GM19328 (cell line): ENCODE measurements at regions not wholly inside any gene's neighbourhood (a gene's known extent, or its start where the extent isn't known, plus 50 kb on each side); places are given as distances from the start of the nearest gene placed in this dataset.
"Not testable (repeated sequence)": the region's sequence is repeated elsewhere in the genome, so short reads cannot be mapped to it uniquely, and the experiment has no call there.

Source experiments
- ATAC-seq: cut with Tn5 transposase; IDR thresholded peaks from one replicate; pipeline ENCODE4 v1.9.1; 2021; ENCODE audit warnings: mild to moderate bottlenecking, moderate library complexity; ENCODE audit not compliant: unreplicated experiment

DNA sequence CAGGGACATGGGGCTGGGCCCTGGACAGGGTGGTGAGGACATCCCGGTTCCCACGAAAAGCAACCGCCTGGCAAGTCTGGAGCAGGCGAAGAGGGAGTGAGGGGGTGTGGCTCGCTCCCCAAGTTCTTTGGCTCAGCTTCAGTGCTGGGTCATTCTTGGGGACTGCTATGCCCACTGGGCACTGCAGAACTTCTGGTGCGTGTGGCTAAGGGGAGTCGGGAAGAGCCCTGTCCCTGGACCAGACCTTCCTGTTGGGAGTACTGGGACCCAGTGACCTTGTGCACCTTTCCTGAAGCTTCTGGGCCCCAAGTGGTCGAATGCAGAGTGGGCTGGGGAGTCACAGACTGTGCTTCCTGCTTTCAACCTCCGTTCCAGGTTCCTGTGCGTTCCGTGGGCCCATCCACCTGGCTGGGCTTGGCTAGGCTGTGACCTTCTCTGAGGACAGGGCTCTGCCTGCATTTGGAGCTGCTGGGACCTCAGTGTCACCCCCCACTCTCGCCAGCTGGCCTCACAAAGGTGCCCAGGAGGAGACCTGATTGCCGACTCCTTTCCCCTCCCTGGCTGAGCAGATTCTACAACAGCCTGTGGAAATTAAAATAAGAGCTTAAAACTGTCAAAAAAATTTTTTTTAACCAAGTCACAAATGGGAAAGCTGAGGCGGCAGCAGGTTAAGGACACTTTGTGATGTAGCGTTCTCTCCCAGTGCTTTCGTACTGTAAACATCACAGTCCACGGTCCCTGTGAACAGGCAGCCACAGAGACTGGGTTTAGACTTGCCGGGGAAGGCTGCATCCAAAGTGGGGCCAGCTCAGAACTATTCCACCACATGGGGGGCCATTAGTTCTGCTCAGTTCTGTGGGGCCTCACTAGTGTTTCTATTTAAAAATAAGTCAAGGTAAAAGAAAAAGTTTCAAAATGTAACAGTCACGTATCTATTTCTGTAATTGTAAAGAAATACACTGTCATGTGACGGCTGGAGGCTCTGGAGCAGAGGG lies 63.8 kb upstream of the WNT7B start:
- ATAC-seq = no peak

DNA sequence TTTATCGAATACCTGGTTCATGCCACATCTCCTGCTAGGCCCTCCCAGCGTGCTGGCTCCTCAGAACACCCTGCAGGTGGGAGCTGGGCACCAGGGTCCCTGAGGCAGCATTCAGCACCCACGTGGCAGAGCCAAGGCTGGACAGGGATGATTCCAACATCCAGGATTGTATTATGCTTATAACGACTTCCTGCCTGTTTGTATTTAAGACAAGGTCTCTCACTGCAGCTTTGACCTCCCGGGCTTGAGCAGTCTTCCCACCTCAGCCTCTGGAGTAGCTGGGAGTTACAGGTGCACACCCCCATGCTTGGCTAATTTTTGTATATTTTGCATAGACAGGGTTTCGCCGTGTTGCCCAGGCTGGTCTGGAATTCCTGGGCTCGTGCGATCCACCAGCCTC lies 64.7 kb upstream of the WNT7B start:
- no peak for ATAC-seq

DNA sequence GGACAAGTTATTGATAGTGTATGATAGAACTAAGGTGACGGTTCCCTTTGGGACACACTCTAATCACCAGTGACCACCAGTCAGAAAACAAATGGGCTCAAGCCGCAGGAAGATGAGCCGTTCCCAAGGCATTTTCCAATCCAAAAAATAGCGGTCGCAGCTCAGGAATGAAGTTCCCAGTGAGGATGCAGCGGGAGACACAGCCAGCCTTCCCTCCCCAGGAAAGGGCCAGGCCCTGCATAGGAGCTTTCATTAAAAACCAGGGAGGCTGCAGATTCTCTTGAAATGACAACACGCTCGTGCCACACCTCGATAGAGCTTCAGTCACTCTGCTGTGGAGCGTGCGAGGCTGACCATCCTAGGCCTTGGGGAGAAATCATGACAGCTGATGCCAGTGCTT lies 65.8 kb upstream of the WNT7B start:
- no peak for ATAC-seq

DNA sequence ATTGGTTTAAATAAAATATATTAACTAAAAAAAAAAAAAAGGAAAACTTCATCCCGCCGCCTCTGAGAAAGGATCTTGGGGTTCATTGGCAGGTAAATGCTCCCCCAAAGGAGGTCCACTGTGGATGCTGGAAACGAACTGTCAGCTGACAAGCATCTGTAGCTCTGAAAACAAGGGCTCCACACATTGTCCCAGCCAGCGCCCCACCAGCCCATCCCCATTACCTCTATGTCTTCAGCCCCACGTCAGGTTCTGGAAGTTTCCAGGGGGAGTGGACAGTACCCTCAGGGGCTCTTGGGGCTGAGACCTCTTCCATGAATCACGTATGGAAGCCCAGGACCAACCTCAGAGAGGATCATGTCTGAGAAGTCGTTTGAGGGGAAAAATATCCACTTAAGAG lies 66.4 kb upstream of the WNT7B start:
- ATAC-seq = no peak

DNA sequence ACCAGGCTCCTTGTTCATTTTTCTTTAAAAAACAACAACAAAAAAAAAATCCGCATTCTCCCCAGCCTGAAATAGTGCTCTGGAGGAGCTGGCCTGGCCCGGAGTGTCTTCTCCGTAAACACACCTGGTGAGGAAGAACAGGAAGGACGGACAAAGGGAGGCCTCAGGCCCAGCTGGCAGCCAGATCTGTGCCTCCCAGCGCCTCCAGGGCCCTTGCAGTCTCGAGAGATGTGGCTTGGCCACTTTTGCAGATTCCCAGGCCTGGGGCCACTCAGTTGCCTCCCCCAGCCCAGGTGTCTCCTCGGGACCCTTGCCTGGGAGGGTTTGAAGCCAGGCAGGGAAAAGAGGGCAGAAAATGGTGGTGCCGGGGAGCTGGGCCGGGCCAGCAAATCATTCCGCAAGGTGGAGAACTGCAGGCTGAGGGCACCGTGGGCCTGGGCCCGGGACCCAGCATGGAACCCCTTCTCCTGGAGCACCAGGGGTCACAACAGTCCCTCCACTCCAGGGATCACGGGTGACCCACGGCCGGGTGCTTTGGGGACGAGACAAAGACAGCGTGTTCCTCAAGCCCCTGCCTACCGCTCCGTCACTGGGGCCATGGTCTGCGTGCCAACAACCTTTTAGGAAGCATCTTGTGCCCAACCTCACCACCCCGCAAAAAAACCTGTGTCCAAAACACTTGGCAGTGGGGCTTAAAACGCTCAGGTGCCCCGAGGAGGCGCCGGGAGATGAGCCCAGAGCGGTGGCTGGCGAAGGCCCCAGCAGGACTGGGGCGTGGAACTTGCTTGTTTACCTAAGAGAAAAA lies 67.1 kb upstream of the WNT7B start:
- ATAC-seq = no peak

DNA sequence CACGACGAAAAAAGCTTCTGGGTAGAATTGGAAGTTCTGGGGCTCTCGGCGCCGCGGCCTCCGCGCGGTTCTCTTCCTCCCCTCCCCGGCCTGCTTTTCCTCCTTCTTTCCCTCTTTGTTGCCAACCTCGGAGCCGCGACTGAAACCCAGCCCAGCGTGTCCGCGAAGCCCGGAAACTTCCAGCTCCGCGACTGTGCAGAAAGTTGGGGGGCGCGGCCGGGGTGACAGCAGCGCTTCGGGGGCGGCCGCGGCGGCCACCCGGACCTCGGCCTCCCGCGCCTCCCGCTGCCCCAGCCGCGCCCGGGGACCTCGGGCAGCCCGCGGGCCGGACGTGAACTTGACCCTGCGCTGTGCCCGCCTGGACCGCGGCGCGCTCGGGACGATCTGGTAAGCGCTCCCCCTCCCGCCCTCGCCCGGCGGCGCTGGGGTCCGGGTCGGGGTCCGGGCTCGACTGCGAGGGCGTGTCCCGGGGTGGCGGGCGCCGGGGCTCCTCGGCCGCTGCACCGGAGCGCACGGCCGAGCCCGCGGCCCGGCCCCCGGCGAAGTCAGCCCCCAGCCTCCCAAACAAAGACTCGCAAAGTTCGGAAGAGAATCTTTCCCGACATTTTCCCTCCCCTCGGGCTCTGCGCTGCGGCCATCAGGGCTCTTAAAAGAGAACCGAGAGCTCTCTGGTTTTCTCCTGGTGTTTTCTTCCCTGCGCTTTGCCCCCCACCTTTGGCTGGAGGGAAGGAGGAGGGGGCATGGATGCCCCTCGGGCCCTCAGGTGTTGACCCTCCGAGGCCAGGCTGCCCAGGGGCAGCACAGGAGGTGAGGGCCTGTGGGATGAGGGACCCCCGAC lies 67.9 kb upstream of the WNT7B start:
- ATAC-seq = no peak

DNA sequence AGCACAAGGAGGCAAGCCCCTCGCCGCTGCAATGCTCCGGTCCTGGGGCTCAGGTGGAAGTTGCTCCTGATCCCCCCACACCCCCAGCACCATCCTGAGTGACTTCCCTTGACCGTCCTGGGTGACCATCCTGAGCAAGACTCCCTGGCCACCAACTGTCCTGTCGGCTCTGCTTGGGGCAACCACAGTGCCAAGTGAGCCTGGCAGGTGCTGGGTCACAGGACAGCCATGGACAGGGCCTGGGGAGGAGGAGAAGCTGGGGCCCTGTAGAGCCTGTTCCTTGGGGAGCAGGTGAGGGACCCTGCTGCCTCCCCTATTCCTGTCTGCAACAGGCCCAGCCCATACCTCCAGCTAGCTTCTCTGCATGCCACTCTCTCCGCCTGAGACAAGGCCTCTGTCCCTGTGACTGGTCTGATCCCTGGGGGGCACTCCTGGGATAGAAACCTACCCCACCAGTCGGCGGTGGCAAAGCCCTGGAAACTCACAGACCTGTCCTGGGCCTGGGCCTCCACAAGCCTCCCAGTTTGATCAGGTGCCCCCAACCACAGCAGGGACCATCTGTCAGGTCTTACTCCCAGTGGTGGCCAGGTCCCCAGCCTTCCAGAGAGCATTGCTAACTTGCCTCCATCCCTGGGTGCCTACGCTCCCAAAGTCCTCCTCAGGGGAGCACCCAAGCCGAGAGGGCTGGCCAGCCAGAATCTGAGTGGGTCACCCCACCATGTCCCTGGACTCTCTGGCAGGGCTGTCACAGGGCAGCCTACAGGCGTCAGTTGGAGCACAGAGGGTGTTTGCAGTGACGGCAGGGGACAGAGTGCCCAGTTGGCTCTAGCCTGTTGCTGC lies 68.7 kb upstream of the WNT7B start:
- ATAC-seq = no peak

DNA sequence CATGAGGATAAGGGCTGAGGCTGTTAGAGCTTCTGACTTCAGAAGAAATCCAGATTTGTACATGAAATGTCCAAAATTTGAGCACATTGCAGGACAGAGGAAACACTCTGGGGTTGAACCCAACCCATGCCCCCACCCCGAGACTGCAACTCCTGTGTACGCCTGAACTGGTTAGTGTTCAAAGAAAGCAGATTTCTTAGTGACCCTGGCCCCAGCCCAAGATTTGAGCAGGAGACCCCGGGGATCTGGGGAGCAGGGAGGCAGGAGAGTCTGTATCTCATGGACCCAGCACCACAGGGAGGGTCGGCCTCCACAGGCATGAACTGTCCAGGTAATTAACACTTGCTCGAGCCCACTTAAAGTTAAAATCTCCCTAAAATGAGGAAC lies 69.3 kb upstream of the WNT7B start:
- ATAC-seq = no peak

DNA sequence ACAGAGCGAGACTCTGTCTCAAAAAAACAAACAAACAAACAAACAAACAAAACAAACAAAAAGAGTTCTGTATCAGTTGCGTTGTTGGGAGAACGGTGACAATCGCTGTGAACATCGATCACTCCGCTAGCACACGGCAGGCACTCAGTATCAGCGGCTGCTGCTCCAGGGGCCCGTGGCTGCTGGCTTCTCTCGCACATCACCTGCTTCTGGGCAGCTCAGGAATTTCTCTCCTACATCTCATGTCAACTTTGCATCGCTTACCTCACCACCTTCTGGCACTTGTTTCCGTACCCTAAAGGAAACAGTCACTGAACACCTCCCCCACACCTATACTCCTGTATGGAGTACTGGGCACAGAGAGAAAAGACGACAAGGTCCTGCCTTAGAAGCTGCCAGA lies 70.3 kb upstream of the WNT7B start:
- no peak for ATAC-seq

DNA sequence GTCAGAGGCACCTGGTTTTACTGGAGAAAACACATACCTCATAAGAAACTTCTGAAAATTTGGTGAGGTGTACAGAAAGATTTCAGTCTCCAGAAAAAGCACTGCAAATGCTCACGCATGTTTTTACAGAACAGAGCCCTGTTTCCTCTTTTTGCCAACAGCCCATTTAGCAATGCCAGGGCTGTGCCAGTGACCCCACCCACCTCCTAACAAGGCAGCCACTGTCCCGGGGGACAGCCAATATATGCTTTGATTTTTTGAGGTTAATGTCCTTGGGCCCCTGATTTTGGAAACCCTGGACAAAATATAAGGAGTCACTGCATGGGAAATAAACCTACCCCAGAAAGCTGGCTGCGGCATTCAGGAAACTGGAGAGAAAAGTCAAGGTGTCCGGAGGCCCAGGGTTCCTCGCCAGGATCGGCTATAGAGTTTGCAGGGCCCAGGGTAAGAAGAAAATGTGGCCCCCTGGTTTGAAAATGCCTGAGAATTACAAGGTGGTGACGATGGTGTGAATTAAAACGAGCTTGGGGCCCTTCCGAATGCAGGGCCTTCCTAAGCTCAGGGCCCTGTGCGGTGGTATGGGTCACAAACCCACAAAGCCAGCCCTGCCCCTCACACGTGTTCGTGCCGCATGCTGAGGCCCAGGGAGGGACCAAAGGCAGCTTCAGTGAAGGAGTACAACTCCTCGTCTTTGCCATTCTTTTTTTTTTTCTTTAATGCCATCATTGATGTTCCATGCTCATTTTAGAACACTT lies 71.1 kb upstream of the WNT7B start:
- no peak for ATAC-seq

DNA sequence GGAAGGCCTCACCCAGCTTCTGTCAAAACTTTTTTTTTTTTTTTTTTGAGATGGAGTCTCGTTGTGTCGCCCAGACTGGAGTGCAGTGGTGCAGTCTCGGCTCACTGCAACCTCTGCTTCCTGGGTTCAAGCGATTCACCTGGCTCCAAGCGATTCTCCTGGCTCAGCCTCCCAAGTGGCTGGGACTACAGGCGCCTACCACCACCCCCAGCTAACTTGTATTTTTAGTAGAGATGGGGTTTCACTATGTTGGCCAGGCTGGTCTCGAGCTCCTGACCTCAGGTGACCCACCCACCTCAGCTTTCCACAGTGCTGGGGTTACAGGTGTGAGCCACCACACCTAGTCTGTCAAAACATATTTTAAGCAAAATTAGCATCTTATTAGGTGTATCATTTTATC lies 71.7 kb upstream of the WNT7B start:
- ATAC-seq = not testable (repeated sequence)

DNA sequence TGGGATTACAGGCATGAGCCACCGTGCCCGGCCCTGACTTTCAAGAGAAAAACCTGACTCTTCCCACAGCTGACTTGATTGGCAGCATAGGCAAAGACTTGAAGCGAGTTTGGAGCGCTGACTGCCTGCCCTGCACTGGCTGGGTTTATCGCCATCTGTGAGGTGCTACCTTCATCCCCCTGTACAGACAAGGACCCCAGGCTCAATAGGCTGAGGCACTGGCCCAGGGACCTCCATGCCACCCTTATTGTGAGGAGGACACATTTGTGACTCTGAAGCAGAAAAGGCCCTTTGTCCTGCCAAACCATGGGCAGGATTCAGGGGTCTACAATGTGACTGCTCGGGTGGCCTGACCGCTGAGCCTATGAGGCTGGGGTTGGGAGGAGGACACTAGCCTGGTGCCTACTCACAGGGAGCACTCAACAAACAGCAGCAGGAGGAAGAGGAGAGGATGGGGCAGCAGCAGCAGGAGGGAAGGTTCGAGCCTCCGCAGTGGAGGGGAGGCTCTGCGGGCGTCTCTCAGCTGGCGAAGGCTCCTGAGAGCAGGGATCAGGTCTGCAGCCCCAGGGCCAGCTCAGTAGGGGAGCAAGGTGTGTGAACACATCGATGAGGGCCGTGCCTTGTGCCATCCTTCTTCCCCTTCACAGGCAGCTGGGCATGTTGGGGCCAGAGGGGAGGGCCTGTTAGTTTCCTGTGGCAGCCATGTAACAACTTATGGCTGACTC lies 72.9 kb upstream of the WNT7B start:
- ATAC-seq = no peak

DNA sequence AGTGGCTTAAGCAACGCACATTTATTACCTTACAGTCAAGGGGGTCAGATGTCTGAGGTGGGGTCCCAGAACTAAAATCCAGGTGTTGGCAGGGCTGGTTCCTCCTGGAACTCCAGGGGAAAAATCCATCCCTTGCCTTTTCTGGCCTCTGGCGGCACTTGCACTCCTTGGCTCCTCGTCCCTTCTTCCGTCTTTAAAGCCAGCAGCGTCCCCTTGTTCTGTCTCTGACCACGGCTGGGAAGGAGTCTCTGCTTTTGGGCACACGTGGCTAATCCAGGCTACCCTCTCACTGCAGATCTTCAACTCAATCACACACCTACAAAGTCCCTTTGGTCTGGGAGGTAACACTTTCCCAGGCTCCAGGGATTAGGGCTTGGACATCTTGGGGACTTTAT lies 73.5 kb upstream of the WNT7B start:
- no peak for ATAC-seq

DNA sequence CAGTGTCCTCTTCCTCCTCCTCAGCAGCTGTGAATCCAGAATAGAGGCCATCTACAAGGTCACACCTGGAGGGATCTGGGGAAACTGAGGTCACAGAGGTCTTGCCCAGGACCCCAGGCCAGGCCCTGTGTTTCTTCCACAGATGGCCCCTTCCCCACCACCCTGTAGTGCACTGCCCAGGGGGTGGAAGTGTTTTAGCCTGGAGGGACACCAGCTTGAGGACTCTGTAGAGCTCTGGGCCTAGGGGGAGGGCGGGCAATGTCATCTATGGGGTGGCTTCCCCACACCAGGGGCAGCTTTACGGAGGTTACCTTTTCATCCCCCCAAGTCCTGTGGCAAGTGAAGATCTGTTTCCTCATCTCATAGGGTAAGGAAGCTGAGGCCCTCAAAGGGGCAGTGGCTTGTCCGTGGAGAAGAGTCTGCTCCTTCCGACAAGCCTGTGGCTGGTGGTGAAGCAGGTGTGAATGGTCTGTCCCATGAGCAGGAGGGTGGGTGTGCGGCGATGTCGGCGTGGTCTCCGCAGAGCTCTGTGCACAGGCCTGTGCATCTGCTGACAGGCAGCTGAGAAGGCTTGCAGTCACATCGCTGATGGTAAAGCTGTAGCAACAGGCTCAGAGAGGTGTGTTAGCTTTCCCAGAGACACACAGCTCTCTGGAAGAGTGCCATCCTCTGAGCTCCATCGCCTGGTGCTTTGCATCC lies 74.1 kb upstream of the WNT7B start:
- no peak for ATAC-seq

DNA sequence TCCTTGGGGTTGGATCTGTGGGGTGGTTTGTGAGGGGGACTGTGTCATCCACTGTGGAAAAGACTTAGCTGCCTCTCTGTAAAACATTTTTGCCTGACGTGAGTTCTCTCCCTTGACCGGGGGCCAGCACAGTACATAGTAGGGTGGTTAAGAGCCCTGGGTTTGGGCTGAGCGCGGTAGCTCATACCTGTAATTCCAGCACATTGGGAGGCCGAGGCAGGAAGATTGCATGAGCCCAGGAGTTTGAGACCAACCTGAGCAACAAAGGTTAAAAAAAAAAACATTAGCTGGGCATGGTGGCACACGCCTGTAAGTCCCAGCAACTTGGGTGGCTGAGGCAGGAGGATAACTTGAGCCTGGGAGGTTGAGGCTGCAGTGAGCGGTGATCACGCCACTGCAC lies 74.7 kb upstream of the WNT7B start:
- no peak for ATAC-seq

DNA sequence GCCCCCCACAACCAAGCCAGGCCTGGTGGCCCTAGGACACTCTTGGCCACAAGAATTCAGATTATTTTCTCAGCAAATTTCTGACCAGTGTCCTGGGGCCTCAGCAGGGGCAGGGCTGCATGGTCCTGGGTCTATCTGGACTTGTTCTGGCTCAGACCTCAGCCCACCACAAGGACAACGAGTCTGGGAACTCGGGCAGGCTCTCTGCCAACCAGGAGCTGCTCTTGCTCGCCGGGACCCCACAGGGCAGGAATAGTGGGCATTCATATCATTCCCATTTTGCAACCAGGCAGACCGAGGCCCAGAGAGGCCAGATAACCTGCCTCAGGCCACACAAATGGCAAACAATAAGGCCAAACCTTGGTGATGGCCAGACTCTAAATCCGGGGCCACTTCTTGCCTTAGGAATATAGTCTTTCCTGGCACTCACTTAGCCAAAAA lies 75.4 kb upstream of the WNT7B start:
- no peak for ATAC-seq

DNA sequence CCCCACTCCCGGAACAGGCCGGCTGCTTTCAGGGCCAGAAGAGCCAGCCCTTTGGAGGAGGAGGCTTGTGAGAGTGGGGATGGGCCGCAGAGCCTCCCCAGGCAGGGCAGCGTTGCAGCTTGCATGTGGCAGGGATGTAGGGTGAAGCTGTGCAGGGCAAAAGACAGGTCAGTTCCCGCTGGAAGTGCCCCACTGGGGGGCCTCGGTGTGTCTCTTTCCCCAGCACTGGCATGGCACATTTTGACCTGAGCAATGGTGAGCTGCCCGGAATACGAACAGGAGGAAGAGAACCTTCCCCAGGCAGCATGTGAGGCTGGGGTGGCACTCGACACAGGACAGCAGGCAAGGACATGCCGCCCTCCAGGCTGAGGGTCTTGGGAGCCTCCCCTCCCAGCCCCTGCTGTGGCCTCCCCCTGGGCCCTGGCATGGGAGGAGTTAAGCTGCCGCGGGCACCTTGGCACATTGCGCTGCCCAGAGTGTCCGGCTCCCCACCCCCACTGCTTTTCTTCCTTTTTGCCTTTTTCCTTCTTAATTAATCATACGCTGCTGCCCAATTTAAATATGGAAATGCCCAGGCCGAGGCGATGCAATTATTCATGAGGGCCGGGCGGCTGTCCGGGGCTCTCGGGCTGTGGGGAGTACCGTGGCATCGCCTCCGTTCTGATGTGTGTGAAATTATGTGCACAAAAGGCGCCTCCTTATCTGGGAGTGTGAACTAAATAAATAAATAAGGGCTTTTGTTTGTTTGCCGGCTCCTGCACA lies 76.0 kb upstream of the WNT7B start:
- no peak for ATAC-seq
